OCI-LY1 (cell line): ENCODE measurements at regions not wholly inside any gene's neighbourhood (a gene's known extent, or its start where the extent isn't known, plus 50 kb on each side); places are given as distances from the start of the nearest gene placed in this dataset.
"Not testable (repeated sequence)": the region's sequence is repeated elsewhere in the genome, so short reads cannot be mapped to it uniquely, and the experiment has no call there.

Experiments
- H2AFZ ChIP-seq: fragments of 200-600 bp; sonication (generic), shearing (Covaris generic); 2 replicates; pipeline ENCODE4 v1.6.0; 2014; ENCODE audit warnings: antibody characterized with exemption, mild to moderate bottlenecking, low read length
- H3F3A ChIP-seq: fragments of 200-600 bp; sonication (generic), shearing (Covaris generic); 2 replicates; pipeline ENCODE4 v1.6.0; 2014; ENCODE audit warnings: mild to moderate bottlenecking, antibody characterized with exemption, low read length, moderate library complexity; ENCODE audit not compliant: insufficient read depth
- H3K27ac ChIP-seq: fragments of 200-600 bp; sonication (generic); 2 replicates; pipeline ENCODE4 v1.5.1; 2014; ENCODE audit warnings: low read length, mixed run types, mild to moderate bottlenecking, low read depth; ENCODE audit not compliant: poor library complexity, severe bottlenecking
- H3K27me3 ChIP-seq: fragments of 200-600 bp; sonication (generic); 2 replicates; pipeline ENCODE4 v1.6.0; 2014; ENCODE audit warnings: antibody characterized with exemption, mild to moderate bottlenecking, low read length, moderate library complexity; ENCODE audit not compliant: insufficient read depth
- H3K36me3 ChIP-seq: fragments of 200-600 bp; sonication (generic); 2 replicates; pipeline ENCODE4 v1.6.1; 2014; ENCODE audit warnings: mild to moderate bottlenecking, antibody characterized with exemption, low read length, moderate library complexity, mixed read lengths; ENCODE audit not compliant: insufficient read depth
- H3K4me1 ChIP-seq: fragments of 200-600 bp; sonication (generic); 2 replicates; pipeline ENCODE4 v1.5.1; 2014; ENCODE audit warnings: mild to moderate bottlenecking, low read length, moderate library complexity; ENCODE audit not compliant: insufficient read depth, severe bottlenecking
- H3K4me2 ChIP-seq: fragments of 200-600 bp; sonication (generic), shearing (Covaris generic); 2 replicates; pipeline ENCODE4 v1.6.1; 2014; ENCODE audit warnings: low read length
- H3K4me3 ChIP-seq: fragments of 200-600 bp; sonication (generic); 2 replicates; pipeline ENCODE4 v1.5.1; 2014; ENCODE audit warnings: low read length, low read depth, mild to moderate bottlenecking, mixed read lengths; ENCODE audit not compliant: poor library complexity, severe bottlenecking
- H3K79me2 ChIP-seq: fragments of 200-600 bp; shearing (Covaris generic); 2 replicates; pipeline ENCODE4 v1.6.1; 2016; ENCODE audit warnings: mixed run types, low read length, mixed read lengths; ENCODE audit not compliant: insufficient read depth
- H3K9ac ChIP-seq: fragments of 200-600 bp; sonication (generic), shearing (Covaris generic); 2 replicates; pipeline ENCODE4 v1.6.1; 2014; ENCODE audit warnings: mild to moderate bottlenecking, low read length, mixed read lengths
- H3K9me2 ChIP-seq: fragments of 200-600 bp; sonication (generic), shearing (Covaris generic); 2 replicates; pipeline ENCODE4 v1.6.1; 2014; ENCODE audit warnings: low read depth, mild to moderate bottlenecking, low read length, mixed read lengths
- H3K9me3 ChIP-seq: fragments of 200-600 bp; shearing (Covaris generic); 2 replicates; pipeline ENCODE4 v1.6.1; 2014; ENCODE audit warnings: low read length, mixed read lengths
- H4K20me1 ChIP-seq: fragments of 200-600 bp; sonication (generic), shearing (Covaris generic); 2 replicates; pipeline ENCODE4 v1.6.0; 2016; ENCODE audit warnings: mild to moderate bottlenecking, low read length; ENCODE audit not compliant: insufficient read depth
- CTCF ChIP-seq: fragments of 200-600 bp; sonication (generic), shearing (Covaris generic); IDR thresholded peaks from 2 replicates; pipeline ENCODE4 v1.5.1; 2017; ENCODE audit warnings: mild to moderate bottlenecking, antibody characterized with exemption, low read length, moderate library complexity, mixed read lengths
- EZH2 ChIP-seq: fragments of 200-600 bp; sonication (generic), shearing (Covaris generic); IDR thresholded peaks from 2 replicates; pipeline ENCODE4 v1.8.0; 2017; ENCODE audit warnings: borderline replicate concordance, mixed run types, mild to moderate bottlenecking, antibody characterized with exemption, low read length, moderate library complexity, mixed read lengths

GRCh38 chr22:22378446-22379415 lies 129.8 kb downstream of the ZNF280B start:
- Histone ChIP-seq H3K4me1 (peaks cover 80% of the 10 kb centered on the region), H3K4me2 (peak overlapping the region; percentile 60), H3K9ac (peak overlapping the region; percentile 29; the same call in 1 of the 2 replicates), H4K20me1 (no peaks in the 10 kb centered on the region), H3K36me3 (no peaks in the 10 kb centered on the region), H3K4me3 (no peak overlapping the region), H3K79me2 (no peaks in the 10 kb centered on the region), H2AFZ (no peak overlapping the region), H3F3A (no peaks in the 10 kb centered on the region), H3K9me3 (no peaks in the 10 kb centered on the region), H3K9me2 (no peaks in the 10 kb centered on the region), H3K27ac (peak overlapping the region; percentile 81), H3K27me3 (no peaks in the 10 kb centered on the region)
- TF ChIP-seq EZH2 (no peak), CTCF (no peak)

GRCh38 chr22:22380098-22381030 lies 128.2 kb downstream of the ZNF280B start:
- Histone ChIP-seq H3F3A (no peaks in the 10 kb centered on the region), H3K27me3 (no peaks in the 10 kb centered on the region), H3K9me3 (no peaks in the 10 kb centered on the region), H4K20me1 (no peaks in the 10 kb centered on the region), H2AFZ (no peak overlapping the region), H3K79me2 (no peaks in the 10 kb centered on the region), H3K9me2 (no peaks in the 10 kb centered on the region), H3K4me2 (peak overlapping the region; percentile 60), H3K36me3 (no peaks in the 10 kb centered on the region), H3K4me1 (peaks cover 64% of the 10 kb centered on the region), H3K4me3 (peak overlapping the region; percentile 36), H3K9ac (peak overlapping the region; percentile 47; the same call in 1 of the 2 replicates), H3K27ac (peak overlapping the region; percentile 81)
- TF ChIP-seq CTCF = peak; percentile 74
- TF ChIP-seq EZH2 = no peak

GRCh38 chr22:22381292-22381691 lies 127.2 kb downstream of the ZNF280B start:
- not testable (repeated sequence) for H3K4me3 ChIP-seq, H2AFZ ChIP-seq, H3K27me3 ChIP-seq, H3K36me3 ChIP-seq, H4K20me1 ChIP-seq, H3F3A ChIP-seq, H3K9me3 ChIP-seq, H3K79me2 ChIP-seq, H3K9me2 ChIP-seq
- Histone ChIP-seq H3K4me1 (peaks cover 55% of the 10 kb centered on the region), H3K27ac (peak overlapping the region; percentile 71), H3K9ac (peak overlapping the region; percentile 10; the same call in 1 of the 2 replicates), H3K4me2 (peak overlapping the region; percentile 31; the same call in 1 of the 2 replicates)
